SU-DHL-6 (cell line): ENCODE measurements at regions not wholly inside any gene's neighbourhood (a gene's known extent, or its start where the extent isn't known, plus 50 kb on each side); places are given as distances from the start of the nearest gene placed in this dataset.

Experiments
- EZH2phosphoT487 ChIP-seq: fragments of 200-600 bp; sonication (generic), shearing (Covaris generic); conservative IDR thresholded peaks from 2 replicates; pipeline ENCODE4 v1.6.1; 2018; ENCODE audit warnings: mild to moderate bottlenecking, antibody characterized with exemption, low read length, moderate library complexity, mixed read lengths
- TF ChIP-seq, protein P1 (sequence below): fragments of 200-600 bp; sonication (generic); IDR thresholded peaks from one replicate; pipeline ENCODE4 v1.5.1; 2017; ENCODE audit warnings: antibody characterized with exemption, mild to moderate bottlenecking, low read length, moderate library complexity; ENCODE audit not compliant: insufficient read depth, poor library complexity, severe bottlenecking

DNA sequence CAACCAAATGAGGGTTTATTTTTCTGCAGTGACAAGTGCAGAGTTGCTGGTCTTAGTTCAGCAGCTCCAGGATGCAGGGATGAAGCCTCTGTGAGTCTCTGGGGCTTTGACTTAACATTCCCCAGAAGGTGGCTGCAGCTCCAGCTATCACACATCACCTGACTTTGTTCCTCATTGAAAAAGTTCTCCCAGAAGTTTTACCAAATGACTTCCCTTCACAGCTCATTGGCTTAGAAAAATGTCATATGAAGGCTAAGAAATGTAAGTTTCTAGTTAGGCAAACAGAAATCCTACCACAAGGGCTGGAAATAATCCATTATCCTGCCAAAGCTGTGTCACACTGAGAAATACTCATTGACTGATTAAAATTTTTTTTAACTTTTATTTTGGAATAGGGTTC, 184.9 kb downstream of the MINAR1 start:
- TF ChIP-seq, protein P1, sequence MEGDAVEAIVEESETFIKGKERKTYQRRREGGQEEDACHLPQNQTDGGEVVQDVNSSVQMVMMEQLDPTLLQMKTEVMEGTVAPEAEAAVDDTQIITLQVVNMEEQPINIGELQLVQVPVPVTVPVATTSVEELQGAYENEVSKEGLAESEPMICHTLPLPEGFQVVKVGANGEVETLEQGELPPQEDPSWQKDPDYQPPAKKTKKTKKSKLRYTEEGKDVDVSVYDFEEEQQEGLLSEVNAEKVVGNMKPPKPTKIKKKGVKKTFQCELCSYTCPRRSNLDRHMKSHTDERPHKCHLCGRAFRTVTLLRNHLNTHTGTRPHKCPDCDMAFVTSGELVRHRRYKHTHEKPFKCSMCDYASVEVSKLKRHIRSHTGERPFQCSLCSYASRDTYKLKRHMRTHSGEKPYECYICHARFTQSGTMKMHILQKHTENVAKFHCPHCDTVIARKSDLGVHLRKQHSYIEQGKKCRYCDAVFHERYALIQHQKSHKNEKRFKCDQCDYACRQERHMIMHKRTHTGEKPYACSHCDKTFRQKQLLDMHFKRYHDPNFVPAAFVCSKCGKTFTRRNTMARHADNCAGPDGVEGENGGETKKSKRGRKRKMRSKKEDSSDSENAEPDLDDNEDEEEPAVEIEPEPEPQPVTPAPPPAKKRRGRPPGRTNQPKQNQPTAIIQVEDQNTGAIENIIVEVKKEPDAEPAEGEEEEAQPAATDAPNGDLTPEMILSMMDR = no peak
- TF ChIP-seq EZH2phosphoT487 = no peak
